Esophagus squamous epithelium (tissue), 4 donors: ENCODE measurements at regions not wholly inside any gene's neighbourhood (a gene's known extent, or its start where the extent isn't known, plus 50 kb on each side); places are given as distances from the start of the nearest gene placed in this dataset.

Experiments used
- CTCF ChIP-seq, 6 experiments: fragments of 450-650 bp in 4 of 6; fragments of 200-600 bp in 2 of 6; sonication (generic) in 2 of 6; IDR thresholded peaks; one replicate each; pipeline ENCODE4 v1.5.1; 2016 to 2019; ENCODE audit warnings: antibody characterized with exemption in 6 of 6, mild to moderate bottlenecking in 4 of 6, moderate library complexity in 4 of 6
- POLR2A ChIP-seq, 4 donors: fragments of 450-650 bp; IDR thresholded peaks; one replicate each; pipeline ENCODE4 v1.6.1; 2017; ENCODE audit warnings: antibody characterized with exemption in 4 of 4, mild to moderate bottlenecking in 4 of 4, moderate library complexity in 3 of 4

GRCh38 chr12:87518036-87518435 lies 511.2 kb downstream of the C12orf50 start:
- TF ChIP-seq CTCF (IDR thresholded peaks at IDR 0.05): no peak
- no peak for TF ChIP-seq POLR2A (IDR thresholded peaks at IDR 0.05)
